NCI-H187 (cell line): ENCODE measurements at regions not wholly inside any gene's neighbourhood (a gene's known extent, or its start where the extent isn't known, plus 50 kb on each side); places are given as distances from the start of the nearest gene placed in this dataset.
A peak's percentile ranks its signal among the peaks of the same experiment; 100 is the strongest.

ENCODE experiments used
- DNase-seq, 2 experiments: peaks; one replicate each; lab custom pipeline; 2025; lab: John Stamatoyannopoulos, UW

DNA sequence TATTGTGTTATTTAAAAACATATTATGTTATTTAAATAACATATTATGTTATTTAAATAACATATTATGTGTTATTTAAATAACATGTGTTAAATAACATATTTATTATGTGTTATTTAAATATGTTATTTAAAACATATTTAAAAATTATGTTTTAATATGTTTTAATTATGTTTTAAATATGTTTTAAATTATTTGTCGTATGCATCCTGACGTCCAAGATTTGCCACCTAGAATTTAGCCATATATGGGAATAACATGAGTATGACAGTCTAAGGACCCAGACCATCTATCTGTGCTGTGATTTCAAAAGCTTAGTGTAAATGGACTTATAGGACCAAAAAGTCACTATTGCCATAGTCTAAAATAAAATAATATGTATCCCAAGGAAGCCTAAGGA is 484.3 kb upstream of the KLHL29 start:
- no peak for DNase-seq

GRCh38 chr2:22901471-22902179 is 483.4 kb upstream of the KLHL29 start:
- DNase-seq, result no peak

- no peak for DNase-seq
Measured at GRCh38 chr2:22902180-22902550, 482.8 kb upstream of the KLHL29 start.

GRCh38 chr2:22902662-22903165 is 482.3 kb upstream of the KLHL29 start:
- no peak for DNase-seq

GRCh38 chr2:22903616-22904015 is 481.4 kb upstream of the KLHL29 start:
- DNase-seq, result no peak

- peak in 1 of 2 experiments; percentile 18 for DNase-seq
Measured at GRCh38 chr2:22904126-22904684, 480.8 kb upstream of the KLHL29 start.

DNA sequence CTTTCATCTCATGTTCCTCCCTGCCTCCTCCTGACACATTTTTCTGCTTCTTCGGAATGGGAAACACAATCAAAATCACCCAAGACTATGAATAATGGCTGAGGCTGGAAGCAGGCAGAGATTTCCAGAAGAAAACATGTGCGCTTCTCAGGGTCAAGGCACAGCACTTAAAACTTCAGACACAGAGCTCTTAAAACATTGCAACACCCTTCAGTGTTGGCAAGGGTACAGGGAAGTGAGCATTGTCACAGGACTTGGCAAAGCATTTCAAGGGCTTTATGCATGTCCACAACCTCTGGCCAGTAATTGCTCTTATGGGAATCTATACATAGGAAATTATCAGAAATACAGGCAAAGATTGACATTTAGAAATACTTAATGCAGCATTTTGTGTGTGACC is 477.6 kb upstream of the KLHL29 start:
- no peak for DNase-seq

GRCh38 chr2:22912398-22912797 is 472.6 kb upstream of the KLHL29 start:
- DNase-seq, result no peak

GRCh38 chr2:22929998-22930397 is 455.0 kb upstream of the KLHL29 start:
- DNase-seq, result no peak

DNA sequence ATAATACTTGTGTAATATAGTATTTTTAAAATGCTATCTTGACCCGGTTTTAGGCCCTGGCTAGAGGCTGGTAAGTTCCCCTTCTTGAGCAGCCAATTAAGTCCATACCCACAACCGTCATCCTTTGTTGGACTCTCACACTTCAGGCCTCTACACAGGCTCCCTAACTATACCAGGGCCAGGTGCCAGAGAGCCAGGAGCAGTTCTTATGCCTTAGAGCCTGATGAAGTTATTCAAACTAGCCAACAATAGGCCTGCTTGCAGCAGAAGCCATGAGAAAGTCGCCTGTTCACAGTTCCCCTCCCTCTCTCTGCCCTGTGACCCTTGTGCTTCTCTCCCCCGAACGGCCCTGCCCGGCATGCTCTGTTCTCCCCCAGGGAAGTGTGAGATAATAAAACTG is 454.2 kb upstream of the KLHL29 start:
- no peak for DNase-seq

GRCh38 chr2:22932288-22932687 is 452.7 kb upstream of the KLHL29 start:
- no peak for DNase-seq

GRCh38 chr2:22934747-22935146 is 450.2 kb upstream of the KLHL29 start:
- DNase-seq, result no peak

DNA sequence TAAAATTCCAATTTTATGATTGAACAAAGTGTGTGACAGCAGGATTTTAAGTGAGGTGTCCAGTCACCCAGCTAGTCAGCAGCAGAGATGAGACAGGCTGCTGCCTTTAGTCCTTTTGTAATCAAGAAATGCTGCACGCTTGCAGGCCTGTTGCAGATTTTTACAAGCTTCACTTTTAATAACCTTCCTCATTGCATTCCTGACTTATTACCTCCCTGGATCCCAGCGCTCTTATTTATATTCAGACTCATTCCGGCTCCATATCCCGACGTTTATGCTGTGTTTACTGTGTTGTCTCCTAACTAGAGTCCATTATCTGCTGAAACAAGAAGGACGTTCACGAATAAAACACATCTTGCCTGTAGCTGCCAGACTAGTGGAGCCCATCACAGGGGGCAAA is 442.5 kb upstream of the KLHL29 start:
- DNase-seq, result no peak

DNA sequence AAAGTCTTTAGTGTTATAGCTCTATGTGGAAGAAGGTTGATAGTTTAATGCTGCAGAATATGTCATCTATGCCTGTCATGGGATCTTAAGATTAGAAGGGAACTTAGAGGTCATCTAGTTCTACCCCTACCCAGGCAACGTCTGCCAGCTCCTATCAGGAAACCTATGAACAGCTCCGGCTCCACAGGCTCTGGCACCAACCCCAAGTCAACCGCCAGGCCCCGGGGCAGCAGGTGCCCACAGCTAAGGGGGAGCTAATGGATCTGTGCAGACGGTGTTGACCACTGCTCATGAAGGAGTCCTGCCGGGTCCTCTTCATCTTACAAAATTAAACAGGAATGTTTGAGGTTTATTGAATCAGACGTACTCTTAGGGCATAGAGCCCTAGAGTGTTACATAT is 440.8 kb upstream of the KLHL29 start:
- no peak for DNase-seq

GRCh38 chr2:22946553-22946952 is 438.4 kb upstream of the KLHL29 start:
- DNase-seq, result no peak

GRCh38 chr2:22947741-22948140 is 437.2 kb upstream of the KLHL29 start:
- DNase-seq, result no peak

- no peak for DNase-seq
Measured at GRCh38 chr2:22950431-22950830, 434.5 kb upstream of the KLHL29 start.

DNA sequence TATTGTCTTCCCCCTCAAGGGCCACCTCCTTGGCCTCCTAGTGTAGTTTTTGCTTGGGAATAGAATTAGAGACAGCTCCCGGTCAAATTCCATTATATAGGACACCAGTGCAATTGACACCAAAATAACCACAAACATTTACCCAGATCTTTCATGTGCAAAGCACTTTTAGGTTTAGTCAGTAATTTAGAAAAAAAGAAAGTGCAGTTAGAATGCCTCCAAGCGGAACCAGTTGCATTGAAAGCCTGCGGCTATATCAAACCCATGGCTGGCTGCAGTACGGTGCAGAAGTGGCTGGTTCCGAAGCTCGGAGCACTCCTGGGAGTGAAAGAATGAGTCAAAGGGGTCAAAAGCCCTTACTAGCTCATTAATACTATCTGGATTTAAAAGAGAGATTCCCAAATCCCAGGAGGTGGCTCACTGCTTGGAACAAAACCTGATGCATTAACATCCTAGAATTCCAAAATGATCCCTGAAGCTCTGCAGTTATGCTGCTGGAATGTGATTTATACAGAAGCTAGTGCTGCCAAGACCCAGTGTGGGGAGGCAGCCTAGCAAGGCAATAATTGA is 432.2 kb upstream of the KLHL29 start:
- no peak for DNase-seq

GRCh38 chr2:22957446-22957845 is 427.5 kb upstream of the KLHL29 start:
- DNase-seq, result no peak

GRCh38 chr2:22958308-22958707 is 426.7 kb upstream of the KLHL29 start:
- DNase-seq, result no peak

DNA sequence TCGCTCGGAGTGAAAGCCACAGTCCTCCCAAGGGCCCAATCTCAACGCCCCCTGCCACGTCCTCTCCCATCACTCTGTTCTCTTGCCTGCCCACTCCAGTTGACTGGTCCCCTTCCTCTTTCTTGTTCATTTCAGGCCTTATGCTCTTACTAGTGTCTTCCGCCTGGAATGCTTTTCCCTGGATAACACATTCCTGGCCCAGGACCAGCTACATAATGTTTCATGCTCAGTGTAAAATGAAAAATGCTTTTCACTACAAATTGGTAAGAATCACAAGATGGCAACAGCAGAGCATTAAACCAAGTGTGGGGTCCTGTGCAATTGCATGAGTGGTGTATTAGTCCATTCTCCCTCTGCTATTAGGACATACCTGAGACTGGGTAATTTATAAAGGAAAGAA is 417.2 kb upstream of the KLHL29 start:
- DNase-seq, result no peak

DNA sequence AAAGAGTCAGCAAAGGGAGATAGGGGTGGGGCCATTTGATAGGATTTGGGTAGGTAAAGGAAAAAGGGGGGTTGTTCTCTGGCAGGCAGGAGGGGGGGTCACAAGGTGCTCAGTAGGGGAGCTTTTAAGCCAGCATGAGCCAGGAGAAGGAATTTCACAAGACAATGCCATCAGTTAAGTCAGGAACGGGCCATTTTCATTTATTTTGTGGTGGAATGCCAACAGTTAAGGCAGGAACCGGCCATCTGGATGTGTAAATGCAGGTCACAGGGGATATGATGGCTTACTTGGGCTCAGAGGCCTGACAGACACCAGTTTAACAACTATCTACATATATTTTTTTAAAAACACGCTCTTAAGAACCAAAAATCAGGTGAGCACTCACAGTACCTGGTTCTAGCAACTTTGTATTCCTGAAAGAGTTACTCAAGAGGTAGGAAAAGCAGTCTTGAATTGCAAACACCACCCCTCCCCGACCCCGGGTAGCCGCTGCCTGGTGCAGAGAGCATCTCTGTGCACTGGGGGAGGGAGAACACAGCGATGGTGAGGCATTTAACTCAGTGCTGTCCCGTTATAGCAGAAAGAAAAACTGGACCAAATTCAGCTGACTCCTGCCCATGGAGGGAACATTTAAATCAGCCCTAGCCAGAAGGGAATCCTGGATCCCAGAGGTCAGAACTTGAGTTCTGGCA is 414.5 kb upstream of the KLHL29 start:
- no peak for DNase-seq

DNA sequence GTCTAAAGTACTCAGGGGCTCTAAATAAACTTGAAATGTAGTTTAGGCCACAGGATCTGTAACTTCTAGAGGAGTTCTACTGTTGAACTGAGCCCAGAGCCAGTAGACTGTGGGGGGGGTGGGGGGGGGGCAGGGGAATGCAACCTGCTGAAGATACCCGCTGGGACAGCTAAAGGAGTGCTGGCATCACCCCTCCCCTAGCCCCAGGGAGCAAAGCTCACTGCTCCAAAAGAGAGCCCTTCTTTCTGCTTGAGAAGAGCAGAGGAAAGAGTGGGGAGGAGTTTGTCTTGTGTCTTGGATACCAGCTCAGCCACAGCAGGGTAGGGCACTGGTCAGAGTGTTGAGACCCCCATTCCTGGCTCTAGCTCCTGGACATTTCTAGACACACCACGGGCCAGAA is 414.0 kb upstream of the KLHL29 start:
- DNase-seq, result no peak
